ENCODE measurements at regions not wholly inside any gene's neighbourhood (a gene's known extent, or its start where the extent isn't known, plus 50 kb on each side); places are given as distances from the start of the nearest gene placed in this dataset.

DNA sequence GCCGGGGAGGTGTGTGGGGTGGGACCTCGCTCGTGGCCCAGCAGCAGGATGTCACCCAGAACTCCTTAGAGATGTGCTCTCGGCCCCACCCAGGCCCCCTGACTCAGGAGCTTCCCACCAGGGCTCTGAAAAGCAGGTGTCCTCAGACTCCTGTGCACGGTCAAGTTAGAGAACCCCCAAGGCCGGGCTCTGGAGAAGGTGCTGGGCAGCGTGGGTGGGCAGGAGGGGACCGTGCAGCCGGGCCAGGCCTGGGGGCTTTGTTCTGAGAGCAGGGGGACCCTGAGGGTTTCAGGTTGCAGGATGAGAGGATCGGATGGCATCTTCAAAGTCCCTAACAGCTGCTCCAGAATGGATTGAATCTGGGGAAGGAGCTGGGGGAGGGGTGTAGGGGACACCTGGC, 164.4 kb upstream of the CIBAR2 start:
- Mint-ChIP-seq H3K36me3 (ENCODE audit: insufficient read depth in 1 of 3, low read depth in 3 of 3) (peaks cover 0 to 4% (median 0%) of the 10 kb centered on the region in 3 experiments; a peak in 1 of 7 replicates), H3K4me3 (no peak overlapping the region), H3K27ac (peak overlapping the region in 1 of 3 experiments; percentile 59; a peak in 1 of 7 replicates), H3K9me3 (no peaks in the 10 kb centered on the region), H3K4me1 (peaks cover 11 to 25% of the 10 kb centered on the region in 2 experiments), H3K27me3 (ENCODE audit: low read depth) (no peaks in the 10 kb centered on the region)
- Histone ChIP-seq H4K8ac (replicated peaks; ENCODE audit: insufficient read length, low read depth, low read length) (no peak overlapping the region), H3K4me1 (ENCODE audit: insufficient read depth, low read length) (no peaks in the 10 kb centered on the region; the same call in 1 of the 2 replicates), H2BK12ac (ENCODE audit: insufficient read length, low read depth, low read length) (no peak overlapping the region), H2BK5ac (ENCODE audit: insufficient read length, low read length) (no peak overlapping the region), H2BK120ac (ENCODE audit: low read depth, low read length, poor library complexity, severe bottlenecking) (no peak overlapping the region), H4K20me1 (ENCODE audit: control insufficient read depth, insufficient read depth, insufficient read length) (no peaks in the 10 kb centered on the region), H3K56ac (ENCODE audit: insufficient read length, low read depth, low read length) (no peak overlapping the region), H3K9me3 (ENCODE audit: control insufficient read depth, low read depth, low read length) (no peaks in the 10 kb centered on the region), H2AK5ac (ENCODE audit: insufficient read length, low read length) (no peak overlapping the region), H2BK20ac (ENCODE audit: low read depth, low read length, poor library complexity, severe bottlenecking) (no peak overlapping the region), H3K27ac (ENCODE audit: insufficient read length, low read depth, low read length) (no peak overlapping the region), H3T11ph (ENCODE audit: low read length) (no peak overlapping the region), H4K5ac (ENCODE audit: insufficient read length, low read depth, low read length) (no peak overlapping the region), H3K9ac (ENCODE audit: extremely low read depth, insufficient read length, low read length) (no peak overlapping the region), H2AFZ (ENCODE audit: low read length) (no peak overlapping the region), H4K91ac (ENCODE audit: insufficient read length, low read depth, low read length) (no peak overlapping the region), H2BK15ac (ENCODE audit: low read depth, low read length) (no peak overlapping the region), H3K4me2 (ENCODE audit: insufficient read depth, insufficient read length, low read length) (no peak overlapping the region), H3K23ac (ENCODE audit: insufficient read length, low read depth, low read length) (no peak overlapping the region), H3K23me2 (ENCODE audit: insufficient read length, low read depth, low read length, poor library complexity, severe bottlenecking) (no peaks in the 10 kb centered on the region), H3K18ac (ENCODE audit: insufficient read length, low read depth, low read length) (peak overlapping the region; percentile 36), H3K79me2 (ENCODE audit: insufficient read depth, low read length) (no peaks in the 10 kb centered on the region), H3K4ac (ENCODE audit: low read depth, low read length) (no peak overlapping the region), H3K79me1 (ENCODE audit: insufficient read depth, low read depth, low read length, poor library complexity, severe bottlenecking) (no peaks in the 10 kb centered on the region), H3K27me3 (ENCODE audit: insufficient read depth, low read length) (no peaks in the 10 kb centered on the region), H3K14ac (ENCODE audit: insufficient read depth, low read length) (no peak overlapping the region)
- TF ChIP-seq, protein P1, sequence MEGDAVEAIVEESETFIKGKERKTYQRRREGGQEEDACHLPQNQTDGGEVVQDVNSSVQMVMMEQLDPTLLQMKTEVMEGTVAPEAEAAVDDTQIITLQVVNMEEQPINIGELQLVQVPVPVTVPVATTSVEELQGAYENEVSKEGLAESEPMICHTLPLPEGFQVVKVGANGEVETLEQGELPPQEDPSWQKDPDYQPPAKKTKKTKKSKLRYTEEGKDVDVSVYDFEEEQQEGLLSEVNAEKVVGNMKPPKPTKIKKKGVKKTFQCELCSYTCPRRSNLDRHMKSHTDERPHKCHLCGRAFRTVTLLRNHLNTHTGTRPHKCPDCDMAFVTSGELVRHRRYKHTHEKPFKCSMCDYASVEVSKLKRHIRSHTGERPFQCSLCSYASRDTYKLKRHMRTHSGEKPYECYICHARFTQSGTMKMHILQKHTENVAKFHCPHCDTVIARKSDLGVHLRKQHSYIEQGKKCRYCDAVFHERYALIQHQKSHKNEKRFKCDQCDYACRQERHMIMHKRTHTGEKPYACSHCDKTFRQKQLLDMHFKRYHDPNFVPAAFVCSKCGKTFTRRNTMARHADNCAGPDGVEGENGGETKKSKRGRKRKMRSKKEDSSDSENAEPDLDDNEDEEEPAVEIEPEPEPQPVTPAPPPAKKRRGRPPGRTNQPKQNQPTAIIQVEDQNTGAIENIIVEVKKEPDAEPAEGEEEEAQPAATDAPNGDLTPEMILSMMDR (conservative IDR thresholded peaks at IDR 0.05) = no peak
- no CpG with 5 or more reads among the region's 10 CpGs for WGBS (ENCODE audit: extremely low coverage, insufficient read length, low lambda C conversion rate)
- DNase-seq = no peak

All from H9 (cell line).